ENCODE measurements at regions not wholly inside any gene's neighbourhood (a gene's known extent, or its start where the extent isn't known, plus 50 kb on each side); places are given as distances from the start of the nearest gene placed in this dataset.

GRCh38 chr6:4568138-4568537 lies 208.1 kb upstream of the CDYL start:
- TF ChIP-seq CTCF (IDR thresholded peaks at IDR 0.05; ENCODE audit: poor library complexity, severe bottlenecking), result no peak
- TF ChIP-seq RAD21 (conservative IDR thresholded peaks at IDR 0.05), result no peak
- TF ChIP-seq EZH2 (IDR thresholded peaks at IDR 0.05; ENCODE audit: borderline replicate concordance, insufficient read depth, low read length, poor library complexity, severe bottlenecking), result no peak
